Adrenal gland (tissue), 5 donors: ENCODE measurements at regions not wholly inside any gene's neighbourhood (a gene's known extent, or its start where the extent isn't known, plus 50 kb on each side); places are given as distances from the start of the nearest gene placed in this dataset.

Experiments used
- POLR2A ChIP-seq, 2 donors: fragments of 450-650 bp; IDR thresholded peaks; one replicate each; pipeline ENCODE4 v1.6.1; 2017; ENCODE audit warnings: antibody characterized with exemption in 2 of 2, mild to moderate bottlenecking in 2 of 2, moderate library complexity in 1 of 2
- TF ChIP-seq, protein P1 (sequence below), 6 experiments: fragments of 450-650 bp in 4 of 6; fragments of 200-600 bp in 2 of 6; sonication (generic) in 1 of 6; IDR thresholded peaks; 1 replicate in 5 of 6; 2 replicates in 1 of 6; pipeline versions ENCODE4 v1.5.1 to v1.8.0; 2016 to 2021; ENCODE audit warnings: antibody characterized with exemption in 6 of 6, mild to moderate bottlenecking in 2 of 6, moderate library complexity in 1 of 6
- donor health status: DM: no; HTN: no; CAD: no.

- TF ChIP-seq, protein P1, sequence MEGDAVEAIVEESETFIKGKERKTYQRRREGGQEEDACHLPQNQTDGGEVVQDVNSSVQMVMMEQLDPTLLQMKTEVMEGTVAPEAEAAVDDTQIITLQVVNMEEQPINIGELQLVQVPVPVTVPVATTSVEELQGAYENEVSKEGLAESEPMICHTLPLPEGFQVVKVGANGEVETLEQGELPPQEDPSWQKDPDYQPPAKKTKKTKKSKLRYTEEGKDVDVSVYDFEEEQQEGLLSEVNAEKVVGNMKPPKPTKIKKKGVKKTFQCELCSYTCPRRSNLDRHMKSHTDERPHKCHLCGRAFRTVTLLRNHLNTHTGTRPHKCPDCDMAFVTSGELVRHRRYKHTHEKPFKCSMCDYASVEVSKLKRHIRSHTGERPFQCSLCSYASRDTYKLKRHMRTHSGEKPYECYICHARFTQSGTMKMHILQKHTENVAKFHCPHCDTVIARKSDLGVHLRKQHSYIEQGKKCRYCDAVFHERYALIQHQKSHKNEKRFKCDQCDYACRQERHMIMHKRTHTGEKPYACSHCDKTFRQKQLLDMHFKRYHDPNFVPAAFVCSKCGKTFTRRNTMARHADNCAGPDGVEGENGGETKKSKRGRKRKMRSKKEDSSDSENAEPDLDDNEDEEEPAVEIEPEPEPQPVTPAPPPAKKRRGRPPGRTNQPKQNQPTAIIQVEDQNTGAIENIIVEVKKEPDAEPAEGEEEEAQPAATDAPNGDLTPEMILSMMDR (IDR thresholded peaks at IDR 0.05), result no peak
- TF ChIP-seq POLR2A (IDR thresholded peaks at IDR 0.05), result no peak
These were observed 468.4 kb downstream of the FOXO1 start for GRCh38 chr13:40197936-40198595.
